Adipocyte (in vitro differentiated cells): ENCODE measurements at regions not wholly inside any gene's neighbourhood (a gene's known extent, or its start where the extent isn't known, plus 50 kb on each side); places are given as distances from the start of the nearest gene placed in this dataset.
A peak's percentile ranks its signal among the peaks of the same experiment; 100 is the strongest.

Experiments used
- DNase-seq: peaks from one replicate; pipeline ENCODE4 v3.0.0-alpha.2; 2015; ENCODE audit warnings: low read depth
- H3K27me3 ChIP-seq: replicated peaks from 2 replicates; pipeline ENCODE4 v1.7.0; 2013; ENCODE audit warnings: mild to moderate bottlenecking, low read length, moderate library complexity; ENCODE audit not compliant: control insufficient read depth, insufficient read depth
- H3K36me3 ChIP-seq: 2 replicates; pipeline ENCODE4 v1.7.0; 2013; ENCODE audit warnings: low read length, mild to moderate bottlenecking, moderate library complexity; ENCODE audit not compliant: control insufficient read depth, insufficient read depth, severe bottlenecking
- H3K4me1 ChIP-seq: 2 replicates; pipeline ENCODE4 v1.7.0; 2013; ENCODE audit warnings: mild to moderate bottlenecking, low read length, moderate library complexity; ENCODE audit not compliant: control insufficient read depth, insufficient read depth
- H3K4me3 ChIP-seq: 2 replicates; pipeline ENCODE4 v1.7.0; 2013; ENCODE audit warnings: mild to moderate bottlenecking, low read length, moderate library complexity
- H3K9ac ChIP-seq: 2 replicates; pipeline ENCODE4 v1.7.0; 2013; ENCODE audit warnings: mild to moderate bottlenecking, low read length, moderate library complexity
- H3K9me3 ChIP-seq: 2 replicates; pipeline ENCODE4 v1.7.0; 2013; ENCODE audit warnings: mild to moderate bottlenecking, low read length, moderate library complexity; ENCODE audit not compliant: control insufficient read depth

DNA sequence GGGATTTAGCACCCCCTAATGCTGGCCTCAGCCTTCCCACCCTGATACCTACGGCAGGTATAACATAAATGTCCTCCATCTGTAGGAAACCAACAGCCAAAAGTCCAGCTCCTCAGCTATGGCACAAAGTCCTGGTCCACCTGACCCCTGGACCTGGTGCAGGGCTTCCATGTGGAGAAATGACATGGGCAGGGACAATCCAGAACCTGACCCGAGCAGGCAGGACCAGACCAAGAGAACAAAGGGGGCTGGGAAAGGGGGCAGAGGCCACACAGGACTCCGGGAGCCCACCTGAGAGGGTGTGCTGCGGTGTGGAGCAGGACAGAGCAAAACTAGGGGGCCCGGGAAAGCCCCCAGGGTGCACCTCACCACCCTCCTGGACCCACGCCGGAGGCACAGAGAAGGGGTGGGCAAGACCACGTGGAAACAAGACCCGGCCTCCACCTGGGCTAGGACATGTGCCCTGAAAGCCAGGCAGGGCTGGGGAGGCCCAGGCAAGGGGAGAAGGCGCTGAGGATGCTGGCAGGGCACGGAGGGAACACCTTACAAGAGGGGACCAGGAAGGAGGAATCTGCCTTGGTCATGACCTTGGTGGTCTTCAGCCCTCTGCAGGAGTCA, 368.9 kb downstream of the SHANK2 start:
- Histone ChIP-seq H3K9ac (no peak overlapping the region), H3K27me3 (no peaks in the 10 kb centered on the region), H3K4me3 (no peak overlapping the region), H3K4me1 (peaks cover 9% of the 10 kb centered on the region), H3K9me3 (no peaks in the 10 kb centered on the region), H3K36me3 (no peaks in the 10 kb centered on the region)
- no peak for DNase-seq

DNA sequence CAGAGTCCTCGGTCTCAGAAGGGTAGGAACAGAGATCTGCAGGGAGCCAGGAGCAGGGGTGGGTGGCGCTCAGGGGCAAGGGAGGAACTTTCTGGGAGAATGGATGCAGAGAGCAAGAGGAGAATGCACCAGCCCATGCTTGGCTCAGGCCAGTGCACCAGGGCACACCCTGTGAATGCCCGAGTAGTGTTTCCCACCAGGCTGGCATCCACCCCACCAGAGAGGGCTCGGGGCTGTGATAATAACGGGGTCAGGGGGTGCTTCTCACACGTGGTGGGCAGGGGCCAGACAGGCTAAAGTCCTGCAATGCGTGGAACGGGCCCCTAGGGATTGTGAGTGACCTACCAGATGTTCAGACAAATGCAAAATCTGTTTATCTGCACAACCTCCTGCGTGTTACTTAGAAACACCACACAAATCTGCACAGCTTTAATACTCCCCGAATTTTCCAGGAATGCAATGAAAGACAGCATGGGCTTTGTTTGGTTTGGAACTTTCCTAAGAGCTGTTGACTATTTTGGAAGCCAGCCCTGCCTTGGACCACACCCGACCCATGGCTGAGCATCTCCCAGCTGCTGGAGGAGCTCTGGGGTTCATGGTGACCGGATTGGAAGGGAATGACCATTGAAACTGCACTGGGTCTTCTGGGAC, 368.3 kb downstream of the SHANK2 start:
- Histone ChIP-seq H3K27me3 (no peaks in the 10 kb centered on the region), H3K4me1 (peaks cover 9% of the 10 kb centered on the region), H3K9me3 (no peaks in the 10 kb centered on the region), H3K4me3 (no peak overlapping the region), H3K36me3 (no peaks in the 10 kb centered on the region), H3K9ac (no peak overlapping the region)
- peak; percentile 34 for DNase-seq

DNA sequence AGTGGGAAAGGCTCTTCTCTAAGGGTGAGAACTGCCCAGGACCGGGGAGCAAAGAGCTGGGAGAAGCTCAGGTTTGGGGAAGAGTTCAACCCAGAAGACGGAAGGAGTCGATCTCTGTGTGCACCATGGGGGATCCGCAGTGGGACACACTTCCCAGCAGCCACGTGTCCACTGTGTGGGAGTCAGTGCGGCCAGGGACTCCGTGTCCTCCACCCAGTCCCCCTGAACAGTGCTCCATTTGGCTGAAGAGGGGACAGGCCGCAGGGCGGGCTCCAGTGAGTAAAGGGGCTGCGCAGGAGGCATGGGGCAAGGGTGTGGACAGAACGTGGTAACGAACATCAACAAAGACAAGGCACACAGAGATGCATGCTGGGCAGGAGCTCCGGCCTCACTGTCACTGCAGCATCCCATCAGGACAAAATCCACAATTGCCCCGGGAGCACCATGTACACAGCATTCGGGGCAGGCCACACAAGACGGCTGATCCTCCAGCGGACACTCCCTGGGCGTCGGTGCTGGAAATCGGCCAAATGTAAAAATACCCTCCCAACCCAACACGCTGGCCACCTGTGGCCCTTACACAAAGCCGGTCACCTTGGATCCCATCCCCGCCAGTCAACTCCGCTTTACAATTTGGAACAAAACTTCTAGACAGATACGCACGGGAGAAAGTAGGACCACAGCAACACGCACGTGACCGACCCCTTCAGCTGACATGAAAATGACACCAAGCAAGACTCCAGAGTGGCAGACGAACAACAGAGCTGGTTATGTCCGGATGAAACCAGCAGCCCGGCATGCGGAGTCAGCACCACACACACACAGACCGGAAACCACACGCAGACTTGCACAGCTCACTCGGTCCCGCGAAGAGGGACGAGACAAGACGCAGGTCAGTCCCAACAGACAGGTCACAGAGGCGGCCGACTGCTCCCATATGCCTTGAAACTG, 366.8 kb downstream of the SHANK2 start:
- Histone ChIP-seq H3K27me3 (no peaks in the 10 kb centered on the region), H3K9me3 (no peaks in the 10 kb centered on the region), H3K4me1 (peaks cover 9% of the 10 kb centered on the region), H3K9ac (no peak overlapping the region), H3K36me3 (no peaks in the 10 kb centered on the region), H3K4me3 (peak overlapping the region; percentile 35)
- DNase-seq = no peak

DNA sequence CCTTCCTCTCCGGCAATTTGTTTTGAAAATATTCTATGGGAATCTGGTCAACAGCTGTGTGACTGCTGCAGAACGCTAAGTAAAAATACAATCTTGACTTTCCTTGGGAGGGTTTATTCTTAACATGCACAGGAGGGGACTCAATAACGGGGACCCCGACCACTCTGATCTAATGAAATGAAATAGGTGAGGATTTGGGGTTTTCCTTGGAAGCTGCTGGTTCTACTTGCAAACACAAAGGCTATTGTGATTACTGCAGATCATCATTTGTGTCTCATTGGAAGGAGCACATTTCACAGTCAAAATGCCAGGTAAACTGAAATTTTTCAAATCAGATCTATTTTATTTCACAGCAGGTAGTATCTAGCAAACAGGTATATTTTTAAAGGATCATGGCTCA, 366.1 kb downstream of the SHANK2 start:
- DNase-seq = no peak
- Histone ChIP-seq H3K9ac (no peak overlapping the region), H3K9me3 (no peaks in the 10 kb centered on the region), H3K4me3 (peak overlapping the region; percentile 35), H3K27me3 (no peaks in the 10 kb centered on the region), H3K36me3 (no peaks in the 10 kb centered on the region), H3K4me1 (peaks cover 9% of the 10 kb centered on the region)

DNA sequence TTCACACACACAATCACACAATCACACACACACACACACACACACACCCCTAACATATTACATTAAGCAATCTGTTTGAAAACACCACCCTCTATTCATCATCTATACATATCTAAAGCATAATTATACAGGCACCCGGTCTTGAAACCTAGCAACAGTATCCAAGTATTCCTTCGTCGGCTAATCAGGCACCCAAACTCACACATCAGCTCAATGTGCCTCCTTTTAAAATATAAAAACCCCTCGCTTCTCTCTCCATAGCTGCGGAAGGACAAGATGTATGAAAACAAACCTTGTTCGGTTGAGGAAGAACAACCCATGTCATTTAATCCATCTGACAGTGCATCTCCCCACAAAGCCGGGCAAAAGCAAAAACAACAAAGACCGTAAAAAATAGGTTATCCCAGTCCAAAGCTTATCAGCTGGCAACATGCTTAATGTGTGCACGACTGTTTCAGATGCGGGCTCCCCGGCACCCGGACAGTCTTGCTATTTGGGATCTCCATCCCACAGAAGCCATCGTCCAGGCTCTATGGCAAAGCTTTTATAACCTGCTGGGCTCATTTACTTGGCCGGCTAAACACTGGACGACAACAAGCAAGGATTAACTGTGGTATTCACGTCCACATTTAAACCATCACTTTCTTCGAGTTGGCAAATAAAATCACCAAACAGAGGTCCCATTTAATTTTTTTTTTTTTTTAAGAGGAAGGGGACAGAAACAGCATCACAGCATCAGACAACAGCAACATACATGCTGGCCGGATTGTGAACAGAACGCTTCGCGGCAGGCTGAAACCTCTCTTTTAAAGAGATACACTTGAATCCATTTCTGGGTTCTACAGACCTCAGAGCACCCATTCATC, 365.5 kb downstream of the SHANK2 start:
- Histone ChIP-seq H3K4me3 (no peak overlapping the region), H3K9me3 (no peaks in the 10 kb centered on the region), H3K27me3 (no peaks in the 10 kb centered on the region), H3K9ac (no peak overlapping the region), H3K36me3 (no peaks in the 10 kb centered on the region), H3K4me1 (peaks cover 9% of the 10 kb centered on the region)
- DNase-seq = no peak

DNA sequence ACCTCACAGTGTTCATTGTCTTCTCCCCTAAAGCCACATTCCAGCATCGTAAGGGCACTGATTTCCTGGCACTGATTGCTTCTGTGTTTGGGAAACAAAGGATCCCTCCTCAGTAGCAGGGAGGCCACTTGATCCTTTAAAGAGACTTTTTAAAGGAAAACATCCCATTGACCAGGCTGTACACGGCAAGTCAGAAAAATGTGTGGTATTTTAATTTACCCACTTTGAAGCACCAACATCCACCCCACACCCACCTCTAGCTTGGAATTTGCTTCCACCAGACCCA, 364.9 kb downstream of the SHANK2 start:
- H3K9me3 ChIP-seq = no peaks in the 10 kb centered on the region
- DNase-seq = no peak

DNA sequence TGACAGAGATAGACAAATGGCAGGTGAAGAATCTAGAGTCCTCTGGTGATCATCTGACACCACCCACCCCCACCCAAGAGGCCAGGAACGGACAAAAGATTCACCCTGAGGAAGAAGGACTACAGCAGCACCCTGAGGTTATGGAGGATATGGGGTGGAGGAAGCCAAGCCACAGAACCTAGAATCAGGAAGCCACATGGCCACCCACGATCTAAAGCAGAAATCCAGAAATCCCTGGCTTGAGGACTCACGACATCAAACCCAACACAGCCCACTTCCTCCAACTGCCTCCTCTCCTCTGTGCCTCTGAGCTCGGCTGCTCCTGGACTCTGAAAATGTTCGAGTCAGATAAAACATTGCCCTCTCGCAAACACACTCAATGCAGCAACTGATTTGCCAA, 364.3 kb downstream of the SHANK2 start:
- no peak for DNase-seq
- Histone ChIP-seq H3K9me3 (no peaks in the 10 kb centered on the region), H3K36me3 (no peaks in the 10 kb centered on the region), H3K9ac (no peak overlapping the region), H3K4me1 (peaks cover 9% of the 10 kb centered on the region), H3K27me3 (no peaks in the 10 kb centered on the region), H3K4me3 (no peak overlapping the region)

More for the DNA sequence above, 364.9 kb downstream of the SHANK2 start:
- H3K9ac ChIP-seq = no peak overlapping the region
- no peaks in the 10 kb centered on the region for H3K27me3 ChIP-seq
- no peaks in the 10 kb centered on the region for H3K36me3 ChIP-seq
- H3K4me3 ChIP-seq = no peak overlapping the region
- peaks cover 9% of the 10 kb centered on the region for H3K4me1 ChIP-seq

DNA sequence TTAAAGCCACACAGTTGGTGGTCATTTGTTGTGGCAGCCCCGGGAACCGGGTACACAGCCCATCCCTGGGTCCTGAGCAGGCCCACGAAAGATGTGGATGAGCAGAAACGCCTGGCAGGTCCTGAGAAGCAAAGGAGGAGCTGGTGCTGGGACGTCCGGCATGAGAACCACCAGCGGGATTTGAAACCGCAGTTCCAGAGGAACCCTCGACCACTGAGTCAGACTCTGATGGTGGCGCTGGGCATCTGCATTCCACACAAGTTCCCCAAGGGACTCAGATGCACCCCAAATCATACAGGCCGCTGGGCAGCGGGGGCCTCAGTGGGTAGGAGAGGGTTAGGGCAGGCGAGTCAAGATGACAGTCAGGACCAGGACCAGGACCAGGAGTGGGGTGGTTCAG, 363.0 kb downstream of the SHANK2 start:
- no peak overlapping the region for H3K4me3 ChIP-seq
- H3K9ac ChIP-seq = no peak overlapping the region
- no peaks in the 10 kb centered on the region for H3K9me3 ChIP-seq
- no peak for DNase-seq
- H3K4me1 ChIP-seq = peaks cover 5% of the 10 kb centered on the region
- H3K36me3 ChIP-seq = no peaks in the 10 kb centered on the region
- no peaks in the 10 kb centered on the region for H3K27me3 ChIP-seq

DNA sequence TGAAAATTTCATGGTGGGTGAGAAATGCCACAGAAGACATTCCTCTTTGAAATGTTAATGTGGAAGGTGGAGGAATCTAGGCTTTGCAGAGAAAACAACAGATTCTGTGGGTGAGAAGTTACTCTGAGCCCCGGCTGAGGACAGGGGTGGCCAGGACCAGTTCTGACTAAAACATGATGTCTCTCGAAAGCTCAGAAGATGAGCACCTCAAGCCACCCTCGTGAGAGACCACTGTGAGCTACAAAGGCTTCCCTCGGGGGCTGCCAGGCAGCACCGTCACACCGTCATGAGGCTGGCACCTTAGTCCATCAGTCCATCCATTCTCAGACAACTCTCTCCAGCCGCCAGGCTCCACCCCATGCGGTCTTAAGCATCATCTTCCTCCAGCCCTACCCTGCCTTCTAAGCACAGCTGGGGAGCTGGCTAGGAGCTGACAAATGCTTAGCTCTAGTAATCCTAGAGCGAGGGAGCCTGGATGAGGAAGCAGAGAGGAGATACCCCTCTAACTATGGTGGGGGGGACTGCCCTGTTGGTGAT, 360.5 kb downstream of the SHANK2 start:
- H3K9ac ChIP-seq = no peak overlapping the region
- H3K27me3 ChIP-seq = no peaks in the 10 kb centered on the region
- no peak for DNase-seq
- no peaks in the 10 kb centered on the region for H3K9me3 ChIP-seq
- no peaks in the 10 kb centered on the region for H3K36me3 ChIP-seq
- no peaks in the 10 kb centered on the region for H3K4me1 ChIP-seq
- no peak overlapping the region for H3K4me3 ChIP-seq

DNA sequence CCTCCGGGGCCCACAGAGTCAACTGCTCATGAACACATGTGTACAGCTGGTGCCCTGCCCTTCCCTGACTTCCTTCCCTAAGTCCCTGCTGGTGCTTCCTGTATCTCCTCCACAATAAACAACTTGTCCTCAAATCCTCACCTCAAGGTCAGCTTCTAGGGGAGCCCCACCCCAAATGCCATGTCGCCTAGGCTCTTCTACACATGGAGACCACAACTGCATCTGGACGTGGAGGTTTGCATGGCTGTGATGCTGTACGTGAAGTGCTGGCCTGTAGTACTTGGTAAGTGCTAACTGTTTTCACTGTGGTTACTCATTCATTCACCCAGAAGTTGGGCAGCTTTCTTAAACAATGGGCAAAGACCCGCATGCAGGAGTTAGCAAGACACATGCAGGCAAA, 359.5 kb downstream of the SHANK2 start:
- Histone ChIP-seq H3K9ac (no peak overlapping the region), H3K36me3 (no peaks in the 10 kb centered on the region), H3K4me1 (no peaks in the 10 kb centered on the region), H3K4me3 (no peak overlapping the region), H3K9me3 (no peaks in the 10 kb centered on the region), H3K27me3 (no peaks in the 10 kb centered on the region)
- DNase-seq = no peak
